HCT116 (cell line): ENCODE measurements at regions not wholly inside any gene's neighbourhood (a gene's known extent, or its start where the extent isn't known, plus 50 kb on each side); places are given as distances from the start of the nearest gene placed in this dataset.
A peak's percentile ranks its signal among the peaks of the same experiment; 100 is the strongest.

Experiments
- ATAC-seq: fragments of 200-7000 bp; cut with Tn5 transposase; 2 replicates; pipeline ENCODE4 v1.9.1; 2020; ENCODE audit warnings: mild to moderate bottlenecking, moderate library complexity
- BruUV-seq: library from RNA; stranded (reverse); fragments of 400-500 nt; replicated peaks from 2 replicates; lab custom pipeline; 2021; lab: Mats Ljungman, UMichigan
- CTCF ChIA-PET: fragments of 300-600 bp; sonication (Branson Sonifier 250); formaldehyde crosslinking; loops from one replicate; lab custom pipeline; 2021; ENCODE audit warnings: antibody characterized with exemption; lab: Charles Lee
- POLR2A ChIA-PET: fragments of 300-600, 350-600 bp; sonication (Branson Sonifier 250); formaldehyde crosslinking; loops from one replicate; lab custom pipeline; 2021; ENCODE audit warnings: antibody characterized with exemption; lab: Charles Lee
- RAD21 ChIA-PET, 2 experiments: fragments of 300-600 bp; sonication (Branson Sonifier 250); formaldehyde crosslinking; loops; one replicate each; lab custom pipeline; 2023; ENCODE audit warnings: low total read pairs in 2 of 2; ENCODE audit not compliant: uncharacterized antibody in 2 of 2, unreplicated experiment in 2 of 2, low non-redundant PET in 1 of 2; lab: Charles Lee
- DNase-seq: peaks from one replicate; pipeline ENCODE4 v3.0.0-alpha.2; 2010; ENCODE audit warnings: low read depth, low spot score
- H2AFZ ChIP-seq: fragments of 200-600 bp; shearing (Covaris generic), sonication (generic); 2 replicates; pipeline ENCODE4 v1.6.1; 2017; ENCODE audit warnings: low read depth, mixed run types, mixed read lengths, antibody characterized with exemption, low read length; ENCODE audit not compliant: poor library complexity, severe bottlenecking
- H3K27ac ChIP-seq: 2 replicates; pipeline ENCODE4 v1.5.1; 2012; ENCODE audit warnings: low read depth, low read length
- H3K27me3 ChIP-seq: fragments of 200-600 bp; sonication (generic); 2 replicates; pipeline ENCODE4 v1.6.1; 2016; ENCODE audit warnings: mixed run types, low read length, mixed read lengths; ENCODE audit not compliant: insufficient read depth
- H3K36me3 ChIP-seq, 2 experiments: fragments of 200-500 bp in 1 of 2; fragments of 200-600 bp in 1 of 2; sonication (Bioruptor generic) in 1 of 2; sonication (generic) in 1 of 2; 2 replicates each; pipeline versions ENCODE4 v1.5.1 to v1.6.1; 2014 to 2016; ENCODE audit warnings: low read length in 2 of 2, inconsistent platforms in 1 of 2, mixed read lengths in 1 of 2, mixed run types in 1 of 2; ENCODE audit not compliant: insufficient read depth in 2 of 2, control insufficient read depth in 1 of 2
- H3K4me1 ChIP-seq, 2 experiments: fragments of 200-600 bp in 1 of 2; sonication (generic) in 1 of 2; 2 replicates each; pipeline versions ENCODE4 v1.5.1 to v1.6.1; 2012 to 2017; ENCODE audit warnings: low read length in 2 of 2, inconsistent platforms in 1 of 2, mild to moderate bottlenecking in 1 of 2, mixed read lengths in 1 of 2, mixed run types in 1 of 2, moderate library complexity in 1 of 2; ENCODE audit not compliant: insufficient read depth in 2 of 2, control insufficient read depth in 1 of 2
- H3K4me2 ChIP-seq: fragments of 200-600 bp; sonication (generic); 2 replicates; pipeline ENCODE4 v1.6.1; 2017; ENCODE audit warnings: mixed run types, low read length, mixed read lengths
- H3K4me3 ChIP-seq, 2 experiments: fragments of 200-600 bp in 1 of 2; sonication (generic) in 1 of 2; replicated peaks in 1 of 2; 2 replicates each; pipeline ENCODE4 v1.5.1; 2011 to 2016; ENCODE audit warnings: low read length in 2 of 2, control low read depth in 1 of 2, low read depth in 1 of 2, mild to moderate bottlenecking in 1 of 2, mixed read lengths in 1 of 2, mixed run types in 1 of 2
- H3K79me2 ChIP-seq: fragments of 200-600 bp; sonication (generic); 2 replicates; pipeline ENCODE4 v1.6.1; 2017; ENCODE audit warnings: mild to moderate bottlenecking, mixed run types, low read length, moderate library complexity, mixed read lengths; ENCODE audit not compliant: insufficient read depth
- H3K9ac ChIP-seq: fragments of 200-600 bp; sonication (generic); 2 replicates; pipeline ENCODE4 v1.6.1; 2016; ENCODE audit warnings: low read length, mixed read lengths
- H3K9me2 ChIP-seq: fragments of 200-600 bp; sonication (generic), shearing (Covaris generic); 2 replicates; pipeline ENCODE4 v1.6.1; 2017; ENCODE audit warnings: mixed run types, mild to moderate bottlenecking, moderate library complexity; ENCODE audit not compliant: insufficient read depth
- H3K9me3 ChIP-seq, 2 experiments: fragments of 200-500 bp in 1 of 2; fragments of 200-600 bp in 1 of 2; sonication (Bioruptor generic) in 1 of 2; sonication (generic) in 1 of 2; 2 replicates each; pipeline ENCODE4 v1.6.1; 2014 to 2017; ENCODE audit warnings: low read length in 2 of 2, mixed read lengths in 2 of 2, inconsistent platforms in 1 of 2, low read depth in 1 of 2, mild to moderate bottlenecking in 1 of 2, mixed run types in 1 of 2, moderate library complexity in 1 of 2; ENCODE audit not compliant: control insufficient read depth in 1 of 2, insufficient read depth in 1 of 2
- H4K20me1 ChIP-seq: fragments of 200-600 bp; sonication (generic), shearing (Covaris generic); 2 replicates; pipeline ENCODE4 v1.6.1; 2017; ENCODE audit warnings: mixed run types, mild to moderate bottlenecking, moderate library complexity; ENCODE audit not compliant: insufficient read depth
- CTCF ChIP-seq, 3 experiments: fragments of 200-600 bp in 1 of 3; sonication (generic) in 1 of 3; IDR thresholded peaks in 2 of 3; conservative IDR thresholded peaks in 1 of 3; 2 replicates each; pipeline ENCODE4 v1.5.1; 2012 to 2017; ENCODE audit warnings: low read depth in 2 of 3, low read length in 2 of 3, antibody characterized with exemption in 1 of 3, borderline replicate concordance in 1 of 3, control low read depth in 1 of 3, mild to moderate bottlenecking in 1 of 3, mixed read lengths in 1 of 3, mixed run types in 1 of 3, moderate library complexity in 1 of 3; ENCODE audit not compliant: insufficient read depth in 1 of 3
- ELF1 ChIP-seq: IDR thresholded peaks from 2 replicates; pipeline ENCODE4 v1.6.1; 2012; ENCODE audit warnings: low read depth, borderline replicate concordance
- POLR2A ChIP-seq: IDR thresholded peaks from 2 replicates; pipeline ENCODE4 v1.7.0; 2011; ENCODE audit warnings: borderline replicate concordance; ENCODE audit not compliant: insufficient read depth, insufficient read length; ENCODE audit errors: extremely low read depth
- RAD21 ChIP-seq: IDR thresholded peaks from 2 replicates; pipeline ENCODE4 v1.6.1; 2012; ENCODE audit warnings: low read depth, mild to moderate bottlenecking
- ZBTB33 ChIP-seq: IDR thresholded peaks from 2 replicates; pipeline ENCODE4 v1.6.1; 2011; ENCODE audit warnings: mild to moderate bottlenecking, low read length, moderate library complexity; ENCODE audit not compliant: insufficient replicate concordance; ENCODE audit errors: extremely low read depth
- intact Hi-C: fragments of 100-400 bp; cut with micrococcal nuclease; formaldehyde crosslinking; loops from 2 replicates; pipeline ENCODE4 v1.10.0; 2022

GRCh38 chr5:148733601-148734438 lies 79.5 kb upstream of the HTR4 start:
- POLR2A ChIA-PET = interaction anchor here (0.9 kb wide), 1 partner anchor 381 kb away, joined by 3 read pairs; no protein-coding TSS in a partner anchor
- RAD21 ChIA-PET = interaction anchor here (0.9 to 1.9 kb wide), 5 partner anchors 301 to 381 kb away, joined by 4 to 6 read pairs (median 4); no protein-coding TSS in a partner anchor
- H3K9me2 ChIP-seq = no peaks in the 10 kb centered on the region
- no peak for TF ChIP-seq ZBTB33
- peak; percentile 92 for TF ChIP-seq RAD21
- TF ChIP-seq POLR2A = no peak
- TF ChIP-seq ELF1 = no peak
- TF ChIP-seq CTCF (IDR thresholded peaks at IDR 0.05 in 2 of 3, conservative IDR thresholded peaks at IDR 0.05 in 1 of 3; ENCODE audit: borderline replicate concordance in 1 of 3, insufficient read depth in 1 of 3, low read depth in 2 of 3, low read length in 2 of 3) = peak; percentile 50 to 86 (median 77)
- intact Hi-C loops = loop anchor here (1.0 to 5.0 kb wide), 8 partner anchors 178 to 828 kb away; partner anchors contain the start of gene FBXO38
- ATAC-seq = peak; percentile 72
- no peaks in the 10 kb centered on the region for H3K79me2 ChIP-seq
- H3K4me1 ChIP-seq = peaks cover 0 to 9% of the 10 kb centered on the region in 2 experiments; a peak in 2 of 4 replicates
- H3K9me3 ChIP-seq = no peaks in the 10 kb centered on the region
- CTCF ChIA-PET = interaction anchor here (0.9 to 7.8 kb wide), 13 partner anchors 87 to 535 kb away, joined by 3 to 198 read pairs (median 6); no protein-coding TSS in a partner anchor
- no peaks in the 10 kb centered on the region for H3K27me3 ChIP-seq
- H4K20me1 ChIP-seq = no peaks in the 10 kb centered on the region
- H3K4me2 ChIP-seq = peak overlapping the region; percentile 48
- H3K27ac ChIP-seq = no peak overlapping the region
- H3K4me3 ChIP-seq = no peak overlapping the region
- no peak overlapping the region for H3K9ac ChIP-seq
- DNase-seq = peak; percentile 78
- BruUV-seq = no TSS peak
- H2AFZ ChIP-seq = peak overlapping the region; percentile 95
- H3K36me3 ChIP-seq = no peaks in the 10 kb centered on the region
